A549 (cell line): ENCODE measurements at regions not wholly inside any gene's neighbourhood (a gene's known extent, or its start where the extent isn't known, plus 50 kb on each side); places are given as distances from the start of the nearest gene placed in this dataset.

Experiments
- ATAC-seq, 2 experiments: fragments of 200-7000 bp in 1 of 2; fragments of >200 bp in 1 of 2; cut with Nextera tagmentation in 1 of 2; cut with Tn5 transposase in 1 of 2; 3 replicates each; pipeline versions ENCODE4 v1.8.0 to v1.9.1; 2018 to 2020; ENCODE audit warnings: mild to moderate bottlenecking in 1 of 2, moderate library complexity in 1 of 2
- CTCF ChIA-PET: fragments of 300-600 bp; sonication (Branson Sonifier 250); formaldehyde crosslinking; extraction: SDS; loops from one replicate; lab custom pipeline; 2021; ENCODE audit warnings: antibody characterized with exemption, inconsistent platforms; lab: Yijun Ruan, JAX
- POLR2A ChIA-PET: fragments of 350-600 bp; formaldehyde crosslinking; extraction: SDS; loops from one replicate; lab custom pipeline; 2021; ENCODE audit warnings: antibody characterized with exemption, inconsistent platforms; lab: Yijun Ruan, JAX
- DNase-seq, 2 experiments: peaks; one replicate each; pipeline versions ENCODE4 v3.0.0 to v3.0.0-alpha.2; 2011 to 2016; ENCODE audit warnings: low read depth in 1 of 2, low spot score in 1 of 2
- FAIRE-seq: peaks from 2 replicates; lab custom pipeline; 2011; peaks lifted over from hg19 to GRCh38; lab: Jason Lieb, UNC
- H3K27ac ChIP-seq, 2 experiments: fragments of >200 bp; sonication (Bioruptor Twin); formaldehyde crosslinking; 3 replicates each; pipeline ENCODE4 v1.5.1; 2016 to 2017
- H3K4me1 ChIP-seq: fragments of >200 bp; sonication (Bioruptor Twin); formaldehyde crosslinking; 3 replicates; pipeline ENCODE4 v1.6.1; 2016
- H3K4me2 ChIP-seq: fragments of >200 bp; sonication (Bioruptor Twin); formaldehyde crosslinking; 3 replicates; pipeline ENCODE4 v1.6.1; 2016
- H3K4me3 ChIP-seq: fragments of >200 bp; sonication (Bioruptor Twin); formaldehyde crosslinking; 3 replicates; pipeline ENCODE4 v1.5.1; 2016
- H3K9me3 ChIP-seq: fragments of >200 bp; sonication (Bioruptor Twin); formaldehyde crosslinking; 3 replicates; pipeline ENCODE4 v1.6.1; 2016
- CBX2 ChIP-seq: fragments of 200-600 bp; sonication (generic); IDR thresholded peaks from 2 replicates; pipeline ENCODE4 v1.6.1; 2016; ENCODE audit warnings: low read depth, mild to moderate bottlenecking, borderline replicate concordance
- CHD2 ChIP-seq: fragments of 150-350 bp; IDR thresholded peaks from 2 replicates; pipeline ENCODE4 v1.6.1; 2014; ENCODE audit warnings: low read length; ENCODE audit not compliant: partially characterized antibody
- EHMT2 ChIP-seq: fragments of 200-600 bp; sonication (generic); IDR thresholded peaks from 2 replicates; pipeline ENCODE4 v1.6.1; 2016; ENCODE audit warnings: antibody characterized with exemption, low read depth, mild to moderate bottlenecking, moderate library complexity
- GATA3 ChIP-seq: IDR thresholded peaks from 2 replicates; pipeline ENCODE4 v1.6.1; 2012; ENCODE audit warnings: borderline replicate concordance
- JUN ChIP-seq, 2 experiments: fragments of >200 bp; sonication (Bioruptor Twin); formaldehyde crosslinking; IDR thresholded peaks; 2 replicates in 1 of 2; 3 replicates in 1 of 2; pipeline ENCODE4 v1.6.1; 2016 to 2017
- KDM1A ChIP-seq: fragments of 200-600 bp; sonication (generic); IDR thresholded peaks from 2 replicates; pipeline ENCODE4 v1.6.1; 2016; ENCODE audit warnings: low read depth, mild to moderate bottlenecking
- MAFK ChIP-seq: fragments of 450-650 bp; IDR thresholded peaks from 2 replicates; pipeline ENCODE4 v1.6.1; 2014; ENCODE audit not compliant: partially characterized antibody
- MYC ChIP-seq: IDR thresholded peaks from 2 replicates; pipeline ENCODE4 v1.6.1; 2012; ENCODE audit warnings: mild to moderate bottlenecking, inconsistent platforms, low read length, improper control_type of control experiment, borderline replicate concordance
- NFE2L2 ChIP-seq: fragments of 150-350 bp; conservative IDR thresholded peaks from 2 replicates; pipeline ENCODE4 v1.6.1; 2014; ENCODE audit warnings: low read length
- POLR2AphosphoS2 ChIP-seq: conservative IDR thresholded peaks from 2 replicates; pipeline ENCODE4 v1.6.1; 2012; ENCODE audit warnings: low read length, improper control_type of control experiment, inconsistent platforms
- RAD21 ChIP-seq, 2 experiments: fragments of >200 bp in 1 of 2; sonication (Bioruptor Twin) in 1 of 2; formaldehyde crosslinking in 1 of 2; IDR thresholded peaks in 1 of 2; conservative IDR thresholded peaks in 1 of 2; 2 replicates in 1 of 2; 3 replicates in 1 of 2; pipeline ENCODE4 v1.6.1; 2012 to 2018; ENCODE audit warnings: inconsistent platforms in 1 of 2
- RARB ChIP-seq: fragments of 250-450 bp; sonication (Bioruptor Pico); IDR thresholded peaks from 2 replicates; pipeline ENCODE4 v1.8.0; 2021; ENCODE audit warnings: mild to moderate bottlenecking, moderate library complexity
- RNF2 ChIP-seq: fragments of 200-600 bp; sonication (generic); IDR thresholded peaks from 2 replicates; pipeline ENCODE4 v1.6.1; 2016; ENCODE audit warnings: low read depth, mild to moderate bottlenecking, antibody characterized with exemption, moderate library complexity, borderline replicate concordance
- SMC3 ChIP-seq: fragments of >200 bp; sonication (Bioruptor Twin); formaldehyde crosslinking; IDR thresholded peaks from 3 replicates; pipeline ENCODE4 v1.6.1; 2018; ENCODE audit warnings: inconsistent platforms
- ZSCAN20 ChIP-seq: fragments of 250-450 bp; sonication (Bioruptor Pico); IDR thresholded peaks from 2 replicates; pipeline ENCODE4 v1.8.0; 2022; ENCODE audit warnings: mild to moderate bottlenecking, moderate library complexity
- WGBS: methylation state at CpG from one replicate; pipeline ENCODE4 v1.1.6; 2017; ENCODE audit errors: missing lambda C conversion rate; 5-methylcytosine and 5-hydroxymethylcytosine counted together
- TF ChIP-seq, protein P1 (sequence below): fragments of >200 bp; sonication (Bioruptor Twin); formaldehyde crosslinking; IDR thresholded peaks from 3 replicates; pipeline ENCODE4 v1.6.1; 2016
- TF ChIP-seq, protein P2 (sequence below): IDR thresholded peaks from 2 replicates; pipeline ENCODE4 v1.6.1; 2012; ENCODE audit warnings: low read depth, borderline replicate concordance
- TF ChIP-seq, protein P3 (sequence below): fragments of 450-650 bp; IDR thresholded peaks from 2 replicates; pipeline ENCODE4 v1.6.1; 2014; ENCODE audit warnings: antibody characterized with exemption
- TF ChIP-seq, protein P4 (sequence below): IDR thresholded peaks from 2 replicates; pipeline ENCODE4 v1.6.1; 2012

DNA sequence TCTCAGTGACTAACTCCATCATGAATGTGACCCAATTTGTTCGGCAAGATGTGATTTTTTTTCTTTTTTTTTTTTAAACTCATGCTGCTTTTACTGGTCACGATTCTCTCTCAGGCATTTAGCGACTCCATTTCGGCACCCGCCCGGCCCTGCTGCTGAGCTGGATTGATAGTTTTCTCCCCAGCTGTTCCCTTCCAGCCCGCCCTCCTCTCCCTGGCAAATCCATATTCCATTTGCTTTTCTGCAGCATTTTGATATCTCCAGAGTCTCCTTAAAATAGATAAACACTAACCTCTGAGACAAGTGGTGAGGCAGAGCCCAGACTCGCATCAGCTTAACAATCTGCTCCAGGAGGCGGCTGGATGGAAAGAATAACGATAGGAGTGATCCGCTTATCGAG, 55.5 kb upstream of the KATNAL1 start:
- ChIA-PET CTCF (interaction anchor here (1.4 kb wide), 1 partner anchor 11 kb away, joined by 3 read pairs; no protein-coding TSS in a partner anchor), POLR2A (no interaction called here)

DNA sequence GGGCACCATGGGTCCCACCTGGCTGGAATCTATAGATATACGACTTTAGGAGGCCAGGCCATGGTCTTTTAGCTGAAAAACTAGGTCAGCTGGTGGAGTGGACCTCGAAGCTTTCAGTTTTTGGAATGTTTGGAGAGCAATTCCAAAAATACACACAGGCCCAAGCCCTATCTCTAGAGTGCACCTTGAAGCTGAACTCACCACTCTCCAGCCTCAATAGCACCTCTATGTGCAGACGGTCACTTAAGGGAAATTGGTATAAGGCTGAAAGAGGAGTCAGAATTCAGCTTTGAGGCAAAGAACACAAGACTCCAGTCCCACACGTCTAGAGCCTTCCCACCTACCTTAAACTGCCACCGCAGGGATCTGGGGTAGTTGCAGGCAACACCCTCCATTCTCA, 56.4 kb upstream of the KATNAL1 start:
- FAIRE-seq: no peak
- H3K27ac ChIP-seq: peak overlapping the region; percentile 8 to 58; a peak in 3 of 6 replicates
- H3K4me3 ChIP-seq: no peak overlapping the region
- TF ChIP-seq, protein P1, sequence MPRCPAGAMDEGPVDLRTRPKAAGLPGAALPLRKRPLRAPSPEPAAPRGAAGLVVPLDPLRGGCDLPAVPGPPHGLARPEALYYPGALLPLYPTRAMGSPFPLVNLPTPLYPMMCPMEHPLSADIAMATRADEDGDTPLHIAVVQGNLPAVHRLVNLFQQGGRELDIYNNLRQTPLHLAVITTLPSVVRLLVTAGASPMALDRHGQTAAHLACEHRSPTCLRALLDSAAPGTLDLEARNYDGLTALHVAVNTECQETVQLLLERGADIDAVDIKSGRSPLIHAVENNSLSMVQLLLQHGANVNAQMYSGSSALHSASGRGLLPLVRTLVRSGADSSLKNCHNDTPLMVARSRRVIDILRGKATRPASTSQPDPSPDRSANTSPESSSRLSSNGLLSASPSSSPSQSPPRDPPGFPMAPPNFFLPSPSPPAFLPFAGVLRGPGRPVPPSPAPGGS: no peak
- no peak for TF ChIP-seq SMC3
- no peak for TF ChIP-seq JUN (IDR thresholded peaks at IDR 0.05)
- CTCF ChIA-PET: interaction anchor here (0.7 kb wide), 1 partner anchor 30 kb away, joined by 3 read pairs; no protein-coding TSS in a partner anchor
- H3K9me3 ChIP-seq: no peaks in the 10 kb centered on the region
- no peak for ATAC-seq
- DNase-seq: no peak
- no peak overlapping the region for H3K4me2 ChIP-seq
- POLR2A ChIA-PET: no interaction called here
- WGBS: 90% methylated on average over 5 of the region's 5 CpGs
- 0 out of 3 replicates have a peak, but pooled peaks cover 6% of the 10 kb centered on the region for H3K4me1 ChIP-seq

More for the DNA sequence above, 55.5 kb upstream of the KATNAL1 start:
- Histone ChIP-seq H3K27ac (no peak overlapping the region), H3K9me3 (no peaks in the 10 kb centered on the region), H3K4me3 (no peak overlapping the region), H3K4me2 (no peak overlapping the region), H3K4me1 (0 out of 3 replicates have a peak, but pooled peaks cover 6% of the 10 kb centered on the region)
- ATAC-seq (no peak), DNase-seq (no peak), FAIRE-seq (no peak)
- TF ChIP-seq RNF2: no peak
- no peak for TF ChIP-seq CHD2
- TF ChIP-seq, protein P2, sequence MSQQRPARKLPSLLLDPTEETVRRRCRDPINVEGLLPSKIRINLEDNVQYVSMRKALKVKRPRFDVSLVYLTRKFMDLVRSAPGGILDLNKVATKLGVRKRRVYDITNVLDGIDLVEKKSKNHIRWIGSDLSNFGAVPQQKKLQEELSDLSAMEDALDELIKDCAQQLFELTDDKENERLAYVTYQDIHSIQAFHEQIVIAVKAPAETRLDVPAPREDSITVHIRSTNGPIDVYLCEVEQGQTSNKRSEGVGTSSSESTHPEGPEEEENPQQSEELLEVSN: no peak
- TF ChIP-seq RAD21 (conservative IDR thresholded peaks at IDR 0.05 in 1 of 2, IDR thresholded peaks at IDR 0.05 in 1 of 2): no peak
- TF ChIP-seq, protein P3, sequence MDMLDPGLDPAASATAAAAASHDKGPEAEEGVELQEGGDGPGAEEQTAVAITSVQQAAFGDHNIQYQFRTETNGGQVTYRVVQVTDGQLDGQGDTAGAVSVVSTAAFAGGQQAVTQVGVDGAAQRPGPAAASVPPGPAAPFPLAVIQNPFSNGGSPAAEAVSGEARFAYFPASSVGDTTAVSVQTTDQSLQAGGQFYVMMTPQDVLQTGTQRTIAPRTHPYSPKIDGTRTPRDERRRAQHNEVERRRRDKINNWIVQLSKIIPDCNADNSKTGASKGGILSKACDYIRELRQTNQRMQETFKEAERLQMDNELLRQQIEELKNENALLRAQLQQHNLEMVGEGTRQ: no peak
- TF ChIP-seq GATA3: no peak
- TF ChIP-seq KDM1A: no peak
- TF ChIP-seq RARB: no peak
- no peak for TF ChIP-seq MYC
- TF ChIP-seq CBX2: no peak
- TF ChIP-seq ZSCAN20: no peak
- TF ChIP-seq SMC3: no peak
- TF ChIP-seq, protein P4, sequence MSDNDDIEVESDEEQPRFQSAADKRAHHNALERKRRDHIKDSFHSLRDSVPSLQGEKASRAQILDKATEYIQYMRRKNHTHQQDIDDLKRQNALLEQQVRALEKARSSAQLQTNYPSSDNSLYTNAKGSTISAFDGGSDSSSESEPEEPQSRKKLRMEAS: no peak
- TF ChIP-seq, protein P1: no peak
- no peak for TF ChIP-seq POLR2AphosphoS2
- WGBS: 95% methylated on average over 12 of the region's 12 CpGs

DNA sequence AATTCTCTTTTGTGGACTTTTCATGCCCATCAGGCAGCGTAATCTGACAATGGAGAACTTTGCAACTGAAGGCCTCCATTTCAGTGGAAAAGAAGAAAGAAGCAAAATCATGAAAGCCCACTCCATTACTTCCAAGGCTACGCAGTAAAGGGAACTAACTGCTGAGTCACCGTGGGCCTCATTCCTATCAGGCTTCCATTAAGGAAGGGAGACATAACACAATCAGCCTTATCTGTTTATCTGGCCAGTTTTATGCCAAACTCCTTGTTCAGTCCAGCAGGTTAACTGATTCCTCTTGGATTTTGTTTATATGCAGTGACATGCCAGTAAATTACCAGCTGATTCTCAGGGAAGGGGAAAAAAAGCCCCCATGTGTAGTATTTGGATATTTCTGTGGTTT, 56.8 kb upstream of the KATNAL1 start:
- ATAC-seq (no peak), FAIRE-seq (no peak)
- H3K4me2 ChIP-seq: no peak overlapping the region

More for the DNA sequence above, 56.8 kb upstream of the KATNAL1 start:
- WGBS: 84% methylated on average over 3 of the region's 3 CpGs
- H3K9me3 ChIP-seq: no peaks in the 10 kb centered on the region
- no peak for DNase-seq
- POLR2A ChIA-PET: no interaction called here
- TF ChIP-seq MAFK: peak; percentile 37
- TF ChIP-seq EHMT2: no peak
- TF ChIP-seq NFE2L2: peak; percentile 61
- H3K4me1 ChIP-seq: 0 out of 3 replicates have a peak, but pooled peaks cover 6% of the 10 kb centered on the region
- H3K27ac ChIP-seq: peak overlapping the region; percentile 8 to 58; a peak in 3 of 6 replicates
- CTCF ChIA-PET: interaction anchor here (0.7 kb wide), 1 partner anchor 29 kb away, joined by 3 read pairs; no protein-coding TSS in a partner anchor
- no peak overlapping the region for H3K4me3 ChIP-seq
